MM.1S (cell line): ENCODE measurements at regions not wholly inside any gene's neighbourhood (a gene's known extent, or its start where the extent isn't known, plus 50 kb on each side); places are given as distances from the start of the nearest gene placed in this dataset.

Experiments used
- DNase-seq: peaks from one replicate; pipeline ENCODE4 v3.0.0-alpha.2; 2015
- H2AFZ ChIP-seq: fragments of 300-600 bp; sonication (generic); 2 replicates; pipeline ENCODE4 v1.6.0; 2016; ENCODE audit warnings: antibody characterized with exemption, low read length
- H3F3A ChIP-seq: fragments of 300-600 bp; sonication (generic); 2 replicates; pipeline ENCODE4 v1.6.1; 2016; ENCODE audit warnings: mild to moderate bottlenecking, antibody characterized with exemption, low read length, moderate library complexity, mixed read lengths; ENCODE audit not compliant: insufficient read depth
- H3K27ac ChIP-seq: fragments of 300-600 bp; sonication (generic); 2 replicates; pipeline ENCODE4 v1.5.1; 2016; ENCODE audit warnings: mild to moderate bottlenecking, low read length
- H3K27me3 ChIP-seq: fragments of 300-600 bp; sonication (generic); replicated peaks from 2 replicates; pipeline ENCODE4 v1.6.0; 2016; ENCODE audit warnings: low read length; ENCODE audit not compliant: insufficient read depth
- H3K36me3 ChIP-seq: fragments of 300-600 bp; sonication (generic); replicated peaks from 2 replicates; pipeline ENCODE4 v1.6.1; 2016; ENCODE audit warnings: mild to moderate bottlenecking, low read length, mixed read lengths; ENCODE audit not compliant: insufficient read depth
- H3K4me1 ChIP-seq: fragments of 300-600 bp; sonication (generic); 2 replicates; pipeline ENCODE4 v1.6.1; 2016; ENCODE audit warnings: low read length, mixed read lengths
- H3K4me2 ChIP-seq: fragments of 300-600 bp; sonication (generic); 2 replicates; pipeline ENCODE4 v1.6.0; 2016; ENCODE audit warnings: low read depth, low read length
- H3K4me3 ChIP-seq: fragments of 300-600 bp; sonication (generic); 2 replicates; pipeline ENCODE4 v1.5.1; 2016; ENCODE audit warnings: low read length, mixed read lengths
- H3K79me2 ChIP-seq: fragments of 300-600 bp; sonication (generic); 2 replicates; pipeline ENCODE4 v1.6.1; 2016; ENCODE audit warnings: mixed run types, low read length, mixed read lengths
- H3K9ac ChIP-seq: fragments of 300-600 bp; sonication (generic); 2 replicates; pipeline ENCODE4 v1.6.1; 2016; ENCODE audit warnings: low read length, mixed read lengths
- H3K9me2 ChIP-seq: fragments of 300-600 bp; sonication (generic); replicated peaks from 2 replicates; pipeline ENCODE4 v1.6.1; 2016; ENCODE audit warnings: mild to moderate bottlenecking, low read length, mixed read lengths; ENCODE audit not compliant: insufficient read depth
- H3K9me3 ChIP-seq: fragments of 300-600 bp; sonication (generic); replicated peaks from 2 replicates; pipeline ENCODE4 v1.6.1; 2016; ENCODE audit warnings: mild to moderate bottlenecking, low read length, mixed read lengths; ENCODE audit not compliant: insufficient read depth
- H4K20me1 ChIP-seq: fragments of 300-600 bp; sonication (generic); 2 replicates; pipeline ENCODE4 v1.6.1; 2016; ENCODE audit warnings: mild to moderate bottlenecking, low read length, moderate library complexity, mixed read lengths; ENCODE audit not compliant: insufficient read depth
- CTCF ChIP-seq: fragments of 300-600 bp; sonication (generic); IDR thresholded peaks from 2 replicates; pipeline ENCODE4 v1.5.1; 2016; ENCODE audit warnings: antibody characterized with exemption, low read length, mixed read lengths
- EZH2 ChIP-seq: fragments of 300-600 bp; sonication (generic); optimal IDR thresholded peaks from 2 replicates; pipeline ENCODE3; 2017; ENCODE audit warnings: low read depth, mild to moderate bottlenecking, antibody characterized with exemption, low read length, mixed read lengths
- EZH2phosphoT487 ChIP-seq: fragments of 300-600 bp; sonication (generic); IDR thresholded peaks from 2 replicates; pipeline ENCODE4 v1.6.1; 2018; ENCODE audit warnings: antibody characterized with exemption, low read length

- H3K4me1 ChIP-seq, result peaks cover 28% of the 10 kb centered on the region
- no peak overlapping the region for H3K4me2 ChIP-seq
- no peaks in the 10 kb centered on the region for H4K20me1 ChIP-seq
- DNase-seq, result no peak
- no peaks in the 10 kb centered on the region for H3K9me2 ChIP-seq
- H3K79me2 ChIP-seq, result no peaks in the 10 kb centered on the region
- no peak overlapping the region for H3K27ac ChIP-seq
- no peak overlapping the region for H2AFZ ChIP-seq
- no peak overlapping the region for H3K9ac ChIP-seq
- H3K27me3 ChIP-seq, result no peaks in the 10 kb centered on the region
- H3F3A ChIP-seq, result peaks cover 21% of the 10 kb centered on the region
- TF ChIP-seq EZH2 (no peak), CTCF (no peak), EZH2phosphoT487 (no peak)
- H3K4me3 ChIP-seq, result no peak overlapping the region
- no peaks in the 10 kb centered on the region for H3K36me3 ChIP-seq
- H3K9me3 ChIP-seq, result 0 out of 2 replicates have a peak, but pooled peaks cover 3% of the 10 kb centered on the region
These were observed 80.3 kb upstream of the PGBD5 start for GRCh38 chr1:230506451-230506850.

- Histone ChIP-seq H3K9ac (no peak overlapping the region), H4K20me1 (no peaks in the 10 kb centered on the region), H3K4me1 (peaks cover 22% of the 10 kb centered on the region), H3K9me3 (0 out of 2 replicates have a peak, but pooled peaks cover 3% of the 10 kb centered on the region), H3K36me3 (no peaks in the 10 kb centered on the region), H3K4me2 (no peak overlapping the region), H3K27me3 (no peaks in the 10 kb centered on the region), H3F3A (peaks cover 13% of the 10 kb centered on the region), H3K27ac (no peak overlapping the region), H3K9me2 (no peaks in the 10 kb centered on the region), H2AFZ (no peak overlapping the region), H3K4me3 (no peak overlapping the region), H3K79me2 (no peaks in the 10 kb centered on the region)
- TF ChIP-seq EZH2, result no peak
- TF ChIP-seq EZH2phosphoT487, result no peak
- no peak for TF ChIP-seq CTCF
- no peak for DNase-seq
These were observed 78.2 kb upstream of the PGBD5 start for GRCh38 chr1:230504310-230504709.

GRCh38 chr1:230503726-230504125 lies 77.6 kb upstream of the PGBD5 start:
- H3K27me3 ChIP-seq, result no peaks in the 10 kb centered on the region
- H3F3A ChIP-seq, result peaks cover 10% of the 10 kb centered on the region; the same call in 1 of the 2 replicates
- 0 out of 2 replicates have a peak, but pooled peaks cover 3% of the 10 kb centered on the region for H3K9me3 ChIP-seq
- H3K9me2 ChIP-seq, result no peaks in the 10 kb centered on the region
- no peak for DNase-seq
- H4K20me1 ChIP-seq, result no peaks in the 10 kb centered on the region
- TF ChIP-seq CTCF (no peak), EZH2 (no peak)
- no peak overlapping the region for H3K4me2 ChIP-seq
- H3K36me3 ChIP-seq, result no peaks in the 10 kb centered on the region
- H3K4me1 ChIP-seq, result peaks cover 19% of the 10 kb centered on the region
- H3K9ac ChIP-seq, result no peak overlapping the region
- H3K4me3 ChIP-seq, result no peak overlapping the region
- H3K27ac ChIP-seq, result no peak overlapping the region
- no peaks in the 10 kb centered on the region for H3K79me2 ChIP-seq
- no peak overlapping the region for H2AFZ ChIP-seq
